Smooth muscle cell of the brain vasculature (primary cell): ENCODE measurements at regions not wholly inside any gene's neighbourhood (a gene's known extent, or its start where the extent isn't known, plus 50 kb on each side); places are given as distances from the start of the nearest gene placed in this dataset.

Experiments used
- DNase-seq: peaks from one replicate; pipeline ENCODE4 v3.0.0-alpha.2; 2012; ENCODE audit warnings: low read depth, low spot score

- DNase-seq, result no peak
These were observed 72.7 kb upstream of the AKAP13 start for GRCh38 chr15:85307687-85308045.

- DNase-seq, result no peak
These were observed 68.8 kb upstream of the AKAP13 start for GRCh38 chr15:85311647-85312046.

- no peak for DNase-seq
These were observed 67.9 kb upstream of the AKAP13 start for GRCh38 chr15:85312486-85312885.

GRCh38 chr15:85312929-85313331, 67.5 kb upstream of the AKAP13 start:
- DNase-seq, result peak; percentile 87

- DNase-seq, result no peak
These were observed 67.1 kb upstream of the AKAP13 start for GRCh38 chr15:85313339-85313738.

- DNase-seq, result no peak
These were observed 66.3 kb upstream of the AKAP13 start for GRCh38 chr15:85314146-85314545.

GRCh38 chr15:85314633-85315032, 65.8 kb upstream of the AKAP13 start:
- no peak for DNase-seq

GRCh38 chr15:85316244-85316934, 64.0 kb upstream of the AKAP13 start:
- no peak for DNase-seq

GRCh38 chr15:85318048-85318731, 62.2 kb upstream of the AKAP13 start:
- DNase-seq, result peak; percentile 74

GRCh38 chr15:85318732-85319076, 61.7 kb upstream of the AKAP13 start:
- no peak for DNase-seq

GRCh38 chr15:85324202-85324601, 56.2 kb upstream of the AKAP13 start:
- DNase-seq, result no peak

GRCh38 chr15:85325834-85326233, 54.6 kb upstream of the AKAP13 start:
- no peak for DNase-seq

- DNase-seq, result no peak
These were observed 54.1 kb upstream of the AKAP13 start for GRCh38 chr15:85326291-85326690.

- DNase-seq, result no peak
These were observed 52.6 kb upstream of the AKAP13 start for GRCh38 chr15:85327820-85328219.

- DNase-seq, result no peak
These were observed 50.6 kb upstream of the AKAP13 start for GRCh38 chr15:85329561-85330422.
